GM18909 (cell line): ENCODE measurements at regions not wholly inside any gene's neighbourhood (a gene's known extent, or its start where the extent isn't known, plus 50 kb on each side); places are given as distances from the start of the nearest gene placed in this dataset.
A peak's percentile ranks its signal among the peaks of the same experiment; 100 is the strongest.

Experiments used
- ATAC-seq: cut with Tn5 transposase; IDR thresholded peaks from one replicate; pipeline ENCODE4 v1.9.1; 2021; ENCODE audit warnings: mild to moderate bottlenecking; ENCODE audit not compliant: unreplicated experiment, poor library complexity

- ATAC-seq, result no peak
These were observed 50.0 kb downstream of the PIK3C2A start for GRCh38 chr11:17157761-17158160.

GRCh38 chr11:17156283-17156682, 51.5 kb downstream of the PIK3C2A start:
- no peak for ATAC-seq

GRCh38 chr11:17154409-17155159, 53.2 kb downstream of the PIK3C2A start:
- peak; percentile 59 for ATAC-seq

GRCh38 chr11:17153757-17154156, 54.0 kb downstream of the PIK3C2A start:
- no peak for ATAC-seq

- ATAC-seq, result no peak
These were observed 55.5 kb downstream of the PIK3C2A start for GRCh38 chr11:17152306-17152705.

GRCh38 chr11:17150521-17150920, 57.3 kb downstream of the PIK3C2A start:
- ATAC-seq, result no peak

GRCh38 chr11:17148536-17148935, 59.2 kb downstream of the PIK3C2A start:
- no peak for ATAC-seq

GRCh38 chr11:17145972-17146371, 61.8 kb downstream of the PIK3C2A start:
- no peak for ATAC-seq

GRCh38 chr11:17142450-17142849, 65.0 kb upstream of the RPS13 start:
- ATAC-seq, result no peak

GRCh38 chr11:17141156-17141555, 63.7 kb upstream of the RPS13 start:
- ATAC-seq, result no peak

GRCh38 chr11:17138562-17138961, 61.1 kb upstream of the RPS13 start:
- ATAC-seq, result no peak

GRCh38 chr11:17135916-17136683, 58.6 kb upstream of the RPS13 start:
- no peak for ATAC-seq

GRCh38 chr11:17132654-17133053, 55.2 kb upstream of the RPS13 start:
- ATAC-seq, result no peak

GRCh38 chr11:17129003-17129402, 51.5 kb upstream of the RPS13 start:
- ATAC-seq, result no peak
